ENCODE measurements at regions not wholly inside any gene's neighbourhood (a gene's known extent, or its start where the extent isn't known, plus 50 kb on each side); places are given as distances from the start of the nearest gene placed in this dataset.

DNA sequence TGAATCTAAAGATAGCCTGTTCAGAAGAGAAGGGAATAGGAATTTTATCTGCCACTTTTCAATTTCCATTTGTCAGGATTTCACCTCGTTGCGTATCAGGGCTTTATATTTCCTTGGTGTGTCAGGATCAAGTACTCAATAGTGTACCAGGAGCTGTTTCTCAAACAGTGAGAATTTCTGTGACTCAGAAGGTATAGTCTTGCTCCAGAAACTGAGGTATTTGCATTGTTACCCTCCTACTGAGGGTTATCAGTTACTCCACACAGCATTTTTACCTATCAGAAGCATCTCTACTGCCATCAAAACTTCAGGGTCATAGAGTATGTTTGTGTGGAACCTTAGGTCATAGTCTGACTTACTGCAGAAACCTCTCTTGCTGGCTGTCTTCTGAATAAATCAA, 271.7 kb upstream of the EDNRB start:
- H3K4me3 ChIP-seq (ENCODE audit: low read depth, low read length), result no peak overlapping the region
- TF ChIP-seq, protein P1, sequence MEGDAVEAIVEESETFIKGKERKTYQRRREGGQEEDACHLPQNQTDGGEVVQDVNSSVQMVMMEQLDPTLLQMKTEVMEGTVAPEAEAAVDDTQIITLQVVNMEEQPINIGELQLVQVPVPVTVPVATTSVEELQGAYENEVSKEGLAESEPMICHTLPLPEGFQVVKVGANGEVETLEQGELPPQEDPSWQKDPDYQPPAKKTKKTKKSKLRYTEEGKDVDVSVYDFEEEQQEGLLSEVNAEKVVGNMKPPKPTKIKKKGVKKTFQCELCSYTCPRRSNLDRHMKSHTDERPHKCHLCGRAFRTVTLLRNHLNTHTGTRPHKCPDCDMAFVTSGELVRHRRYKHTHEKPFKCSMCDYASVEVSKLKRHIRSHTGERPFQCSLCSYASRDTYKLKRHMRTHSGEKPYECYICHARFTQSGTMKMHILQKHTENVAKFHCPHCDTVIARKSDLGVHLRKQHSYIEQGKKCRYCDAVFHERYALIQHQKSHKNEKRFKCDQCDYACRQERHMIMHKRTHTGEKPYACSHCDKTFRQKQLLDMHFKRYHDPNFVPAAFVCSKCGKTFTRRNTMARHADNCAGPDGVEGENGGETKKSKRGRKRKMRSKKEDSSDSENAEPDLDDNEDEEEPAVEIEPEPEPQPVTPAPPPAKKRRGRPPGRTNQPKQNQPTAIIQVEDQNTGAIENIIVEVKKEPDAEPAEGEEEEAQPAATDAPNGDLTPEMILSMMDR (IDR thresholded peaks at IDR 0.05; ENCODE audit: low read depth, low read length), result no peak

DNA sequence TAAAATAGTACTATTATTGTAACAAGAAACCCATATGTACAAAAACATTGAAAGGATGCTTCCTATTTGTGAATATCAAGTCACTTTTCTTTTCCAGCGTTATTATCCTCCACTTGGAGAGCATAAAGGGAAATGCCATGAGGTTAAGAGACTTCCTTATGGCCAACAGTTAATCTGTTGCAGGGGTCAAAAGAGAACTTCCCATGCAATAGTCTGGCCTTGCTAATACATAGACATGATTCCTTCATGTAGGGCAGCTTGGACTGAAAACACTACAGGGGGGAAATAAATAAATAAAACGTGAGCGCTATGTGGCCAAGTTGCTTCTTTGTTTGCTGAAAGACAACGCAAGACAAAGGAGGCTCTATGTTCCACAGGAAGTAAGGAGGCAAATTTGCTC, 269.1 kb upstream of the EDNRB start:
- H3K4me3 ChIP-seq (ENCODE audit: low read depth, low read length), result no peak overlapping the region
- TF ChIP-seq, protein P1 (IDR thresholded peaks at IDR 0.05; ENCODE audit: low read depth, low read length), result no peak

DNA sequence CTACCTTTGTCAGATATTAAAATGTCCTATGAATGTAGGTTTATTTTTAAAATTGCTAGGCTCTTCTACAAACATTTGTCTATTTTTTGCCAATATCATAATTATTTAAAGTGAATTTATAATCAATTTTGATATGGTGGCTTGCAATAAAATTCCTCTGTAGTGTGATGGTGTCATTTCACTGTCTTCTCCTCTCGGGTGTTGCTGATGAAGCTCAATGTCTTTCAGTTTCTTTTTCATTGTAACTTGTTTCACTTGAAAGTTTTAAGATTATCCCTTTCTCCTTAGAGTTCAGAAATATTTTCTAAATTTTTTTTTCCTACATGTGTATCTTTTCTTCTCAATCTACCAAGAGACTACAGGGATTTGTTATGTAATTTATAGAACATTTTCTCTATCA, 267.1 kb upstream of the EDNRB start:
- H3K4me3 ChIP-seq (ENCODE audit: low read depth, low read length), result no peak overlapping the region
- TF ChIP-seq, protein P1 (IDR thresholded peaks at IDR 0.05; ENCODE audit: low read depth, low read length), result no peak

DNA sequence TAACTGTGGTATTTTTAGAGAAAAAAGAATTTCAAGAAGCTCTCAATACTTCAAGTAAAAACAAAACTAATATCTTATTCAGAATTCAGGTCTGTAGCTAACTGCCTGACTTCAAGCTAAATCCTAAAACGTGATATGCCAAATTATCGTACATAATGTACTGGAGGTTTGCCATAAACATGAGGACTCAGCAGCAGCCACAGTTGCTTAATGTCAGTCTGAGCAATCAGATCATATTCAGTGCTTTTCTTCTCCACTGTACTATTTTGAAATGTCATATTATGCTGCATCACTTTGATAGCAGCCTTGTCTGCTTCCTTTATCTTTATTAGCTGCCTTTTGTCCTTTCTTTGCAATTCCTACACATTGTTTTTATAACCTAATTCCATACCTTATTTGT, 265.1 kb upstream of the EDNRB start:
- H3K4me3 ChIP-seq (ENCODE audit: low read depth, low read length), result no peak overlapping the region
- TF ChIP-seq, protein P1 (IDR thresholded peaks at IDR 0.05; ENCODE audit: low read depth, low read length), result no peak

DNA sequence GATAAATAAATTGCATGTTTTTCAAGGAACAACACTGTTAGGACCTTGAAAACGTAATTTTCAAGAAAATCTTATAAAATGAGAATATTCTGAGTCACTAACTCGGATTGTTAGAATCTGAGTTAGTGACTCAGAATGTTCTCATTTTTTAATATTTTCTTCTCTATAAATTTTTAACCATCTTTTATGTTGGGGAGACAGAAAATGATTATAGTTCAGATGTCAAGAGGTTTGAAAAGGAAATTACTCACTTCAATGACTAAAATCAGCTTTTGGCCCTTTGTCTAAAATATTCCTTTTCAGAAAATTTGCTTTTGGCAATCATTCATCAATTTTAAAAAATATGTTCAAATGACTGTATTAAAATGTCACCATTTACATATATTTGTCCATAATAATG, 264.2 kb upstream of the EDNRB start:
- TF ChIP-seq, protein P1 (IDR thresholded peaks at IDR 0.05; ENCODE audit: low read depth, low read length), result no peak
- H3K4me3 ChIP-seq (ENCODE audit: low read depth, low read length), result no peak overlapping the region

DNA sequence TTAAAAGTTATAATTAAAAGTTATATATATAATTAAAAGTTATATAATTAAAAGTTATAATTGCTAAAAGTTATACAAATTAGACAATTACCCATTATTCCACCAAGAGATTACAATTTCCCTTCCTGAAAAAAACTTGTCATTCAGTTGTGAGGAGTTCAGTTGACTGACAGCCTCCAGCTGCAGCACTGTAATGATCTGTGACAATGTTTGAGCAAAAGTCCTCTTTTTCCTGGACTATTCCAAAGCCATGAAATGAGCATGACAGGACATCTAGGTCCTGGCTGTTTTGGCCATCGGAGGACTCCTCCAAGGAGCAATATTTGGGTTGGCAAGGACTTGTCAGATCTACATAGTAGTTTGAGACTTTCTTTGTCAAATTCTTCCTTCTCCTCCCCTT, 258.7 kb upstream of the EDNRB start:
- TF ChIP-seq, protein P1 (IDR thresholded peaks at IDR 0.05; ENCODE audit: low read depth, low read length), result no peak
- H3K4me3 ChIP-seq (ENCODE audit: low read depth, low read length), result no peak overlapping the region

DNA sequence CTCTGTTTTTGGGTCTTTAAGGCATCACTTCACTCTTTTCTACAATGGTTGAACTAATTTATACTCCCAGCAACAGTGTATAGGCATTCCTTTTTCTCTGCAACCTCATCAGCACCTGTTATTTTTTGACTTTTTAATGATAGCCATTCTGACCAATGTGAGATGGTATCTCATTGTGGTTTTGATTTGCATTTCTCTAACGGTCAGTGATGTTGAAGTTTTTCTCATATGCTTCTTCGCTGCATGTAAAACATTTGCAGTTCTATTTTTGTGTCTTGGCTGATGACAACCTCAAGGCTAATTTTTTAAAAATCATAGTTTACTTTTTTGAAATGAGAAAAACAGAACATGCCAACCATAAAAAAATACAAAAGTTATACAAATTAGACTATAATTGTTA, 258.2 kb upstream of the EDNRB start:
- TF ChIP-seq, protein P1 (IDR thresholded peaks at IDR 0.05; ENCODE audit: low read depth, low read length), result no peak

More for the DNA sequence above, 258.2 kb upstream of the EDNRB start:
- no peak overlapping the region for H3K4me3 ChIP-seq (ENCODE audit: low read depth, low read length)

Data from WI38 (cell line).